Activated CD4-positive, alpha-beta T cell treated with anti-CD3 and anti-CD28 coated beads, Interleukin-2, Interleukin-6, amounts not matched to agents 100 ng/mL and 50 ng/mL, durations not matched to agents 16 hours and 8 hours (primary cell): ENCODE measurements at regions not wholly inside any gene's neighbourhood (a gene's known extent, or its start where the extent isn't known, plus 50 kb on each side); places are given as distances from the start of the nearest gene placed in this dataset.
"Not testable (repeated sequence)": the region's sequence is repeated elsewhere in the genome, so short reads cannot be mapped to it uniquely, and the experiment has no call there.

Experiments
- DNase-seq: peaks from one replicate; pipeline ENCODE4 v3.0.0-alpha.2; 2020

GRCh38 chr10:38209332-38209731 is 115.2 kb downstream of the ZNF37A start:
- no peak for DNase-seq

- not testable (repeated sequence) for DNase-seq
These were observed 115.6 kb downstream of the ZNF37A start for GRCh38 chr10:38209748-38210147.

- no peak for DNase-seq
These were observed 118.3 kb downstream of the ZNF37A start for GRCh38 chr10:38212460-38212859.

- no peak for DNase-seq
These were observed 132.2 kb downstream of the ZNF37A start for GRCh38 chr10:38226385-38226784.

- DNase-seq: no peak
These were observed 134.3 kb downstream of the ZNF37A start for GRCh38 chr10:38228394-38228793.

- not testable (repeated sequence) for DNase-seq
These were observed 144.3 kb downstream of the ZNF37A start for GRCh38 chr10:38238479-38238878.

GRCh38 chr10:38242061-38242649 is 148.0 kb downstream of the ZNF37A start:
- DNase-seq: not testable (repeated sequence)

GRCh38 chr10:38248113-38248512 is 154.0 kb downstream of the ZNF37A start:
- not testable (repeated sequence) for DNase-seq

- not testable (repeated sequence) for DNase-seq
These were observed 158.4 kb downstream of the ZNF37A start for GRCh38 chr10:38252551-38252950.

GRCh38 chr10:38267555-38267954 is 173.4 kb downstream of the ZNF37A start:
- DNase-seq: not testable (repeated sequence)

GRCh38 chr10:38271031-38271430 is 176.9 kb downstream of the ZNF37A start:
- DNase-seq: not testable (repeated sequence)

GRCh38 chr10:38274879-38275278 is 180.7 kb downstream of the ZNF37A start:
- DNase-seq: not testable (repeated sequence)

GRCh38 chr10:38292560-38292959 is 198.4 kb downstream of the ZNF37A start:
- DNase-seq: not testable (repeated sequence)

- not testable (repeated sequence) for DNase-seq
These were observed 216.0 kb downstream of the ZNF37A start for GRCh38 chr10:38310111-38310510.

- DNase-seq: not testable (repeated sequence)
These were observed 221.1 kb downstream of the ZNF37A start for GRCh38 chr10:38315090-38315805.

- not testable (repeated sequence) for DNase-seq
These were observed 227.3 kb downstream of the ZNF37A start for GRCh38 chr10:38321393-38321792.

- not testable (repeated sequence) for DNase-seq
These were observed 236.2 kb downstream of the ZNF37A start for GRCh38 chr10:38330306-38330705.

- not testable (repeated sequence) for DNase-seq
These were observed 237.0 kb downstream of the ZNF37A start for GRCh38 chr10:38331106-38331505.

GRCh38 chr10:38333699-38334098 is 239.6 kb downstream of the ZNF37A start:
- not testable (repeated sequence) for DNase-seq

GRCh38 chr10:38350645-38351044 is 256.5 kb downstream of the ZNF37A start:
- not testable (repeated sequence) for DNase-seq

- peak; percentile 8 for DNase-seq
These were observed 260.3 kb downstream of the ZNF37A start for GRCh38 chr10:38354410-38354809.

GRCh38 chr10:38355911-38356526 is 261.9 kb downstream of the ZNF37A start:
- DNase-seq: peak; percentile 81

GRCh38 chr10:38356527-38356926 is 262.4 kb downstream of the ZNF37A start:
- DNase-seq: peak; percentile 16

- DNase-seq: not testable (repeated sequence)
These were observed 268.4 kb downstream of the ZNF37A start for GRCh38 chr10:38362514-38362913.
